NCI-H187 treated with DMSO at 0.1 percent for 48 hours (cell line): ENCODE measurements at regions not wholly inside any gene's neighbourhood (a gene's known extent, or its start where the extent isn't known, plus 50 kb on each side); places are given as distances from the start of the nearest gene placed in this dataset.
A peak's percentile ranks its signal among the peaks of the same experiment; 100 is the strongest.
"Not testable (repeated sequence)": the region's sequence is repeated elsewhere in the genome, so short reads cannot be mapped to it uniquely, and the experiment has no call there.

Source experiments
- DNase-seq: peaks from one replicate; lab custom pipeline; 2025; lab: John Stamatoyannopoulos, UW

DNA sequence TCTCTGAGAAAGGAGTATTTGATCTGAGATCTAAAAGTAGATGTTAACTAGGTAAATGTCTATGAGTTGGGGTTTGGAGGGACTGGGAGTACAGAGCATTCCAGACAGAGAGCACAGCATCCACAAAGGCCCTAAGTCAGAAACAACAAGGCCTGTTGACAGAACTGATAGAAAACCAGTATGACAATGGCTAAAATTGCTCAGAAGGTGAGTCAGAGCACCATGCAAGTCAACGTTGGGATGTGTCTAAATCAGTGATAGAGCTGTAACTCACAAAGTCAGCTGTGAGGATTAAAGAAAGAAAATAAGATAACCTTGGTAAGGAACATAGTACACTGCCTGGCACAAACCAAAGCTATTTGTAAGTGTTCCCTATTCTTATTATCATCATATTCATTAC is 124.0 kb downstream of the CETN3 start:
- no peak for DNase-seq

DNA sequence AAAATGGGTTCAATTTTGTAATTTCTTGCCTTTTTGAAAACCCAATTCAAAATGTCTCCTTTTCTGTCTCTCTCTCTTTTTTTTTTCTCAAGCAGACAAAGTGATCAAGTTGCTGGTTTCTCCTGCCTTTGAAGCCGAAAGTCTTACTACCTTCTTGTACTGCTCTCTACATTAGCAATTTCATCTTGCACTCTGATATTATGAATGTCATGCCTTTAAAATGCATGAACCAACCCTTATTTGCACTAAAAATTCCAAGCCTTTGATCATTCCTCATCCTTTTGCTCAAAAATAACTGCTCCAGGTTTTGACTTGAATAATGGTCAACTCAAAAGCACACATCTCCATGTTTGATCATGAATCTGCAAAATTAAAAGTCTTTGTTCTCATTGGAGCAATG is 125.2 kb downstream of the CETN3 start:
- DNase-seq: no peak

DNA sequence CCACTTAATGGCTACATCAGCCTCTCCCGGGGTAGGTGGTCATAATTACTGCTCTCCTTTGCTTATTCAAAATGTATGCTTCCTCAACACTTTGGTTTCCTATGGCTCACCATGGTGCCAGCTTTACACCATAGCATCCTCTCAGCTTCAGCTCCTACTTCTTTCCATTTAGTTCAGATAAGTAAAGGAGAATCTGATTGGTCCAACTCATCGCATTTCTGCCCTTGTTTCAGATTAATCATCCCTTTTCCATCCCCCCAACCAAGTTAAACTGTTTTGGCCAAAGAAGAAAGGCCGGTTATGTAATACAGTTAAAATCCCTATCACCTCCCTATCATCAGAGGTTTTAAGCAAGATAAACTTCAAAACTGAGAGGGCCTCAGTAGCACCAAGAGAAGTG is 130.5 kb downstream of the CETN3 start:
- DNase-seq: no peak

DNA sequence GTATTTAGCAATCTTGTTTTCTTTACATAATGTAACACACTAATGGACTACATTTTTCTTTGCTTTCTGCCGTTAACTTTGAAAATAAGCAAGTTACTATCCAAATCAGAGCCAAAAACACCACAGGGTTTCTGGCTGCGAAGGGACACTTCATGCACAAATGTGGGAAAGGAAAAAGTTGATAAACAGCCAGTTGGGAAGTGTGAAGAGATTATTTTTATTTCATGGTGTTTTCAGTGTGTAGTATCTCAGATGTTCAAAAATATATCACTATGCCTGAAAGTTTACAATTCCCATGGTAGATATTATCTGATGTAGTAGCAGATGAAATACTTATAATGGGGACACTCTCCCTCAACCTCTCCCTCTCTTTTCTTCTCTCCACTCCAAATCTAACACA is 135.3 kb downstream of the CETN3 start:
- no peak for DNase-seq

DNA sequence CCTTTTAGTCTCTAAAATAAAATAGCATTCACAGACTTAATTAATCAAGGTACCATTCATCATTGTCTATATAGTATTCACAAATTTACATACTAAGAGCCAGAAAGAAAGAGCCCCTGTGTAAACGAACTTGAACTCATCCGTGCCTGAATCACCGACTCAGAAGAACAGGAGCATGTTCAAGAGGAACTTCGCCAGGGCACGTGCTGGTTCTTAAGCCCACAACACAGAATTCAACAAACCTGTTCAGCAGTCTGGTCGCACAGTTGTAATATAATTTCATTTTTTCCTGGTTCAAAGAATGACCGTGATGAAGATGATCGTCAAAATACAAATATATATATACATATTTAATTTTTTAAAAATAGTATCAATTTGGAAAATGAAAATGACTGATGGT is 141.9 kb downstream of the CETN3 start:
- no peak for DNase-seq

DNA sequence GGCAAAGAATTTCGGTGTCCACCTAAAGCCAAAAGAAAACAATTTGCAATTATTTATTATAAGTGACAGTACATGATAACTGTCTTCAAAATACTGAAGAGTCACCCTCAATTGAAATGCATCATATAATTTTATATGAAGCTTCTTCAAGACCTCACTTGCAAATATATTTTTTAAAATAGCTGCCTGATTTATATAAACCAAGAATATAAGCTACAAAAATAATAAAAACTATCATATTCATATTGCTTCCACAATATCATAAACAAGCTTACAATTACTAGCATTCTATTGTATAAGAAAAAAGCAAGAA is 144.1 kb downstream of the CETN3 start:
- DNase-seq: no peak

DNA sequence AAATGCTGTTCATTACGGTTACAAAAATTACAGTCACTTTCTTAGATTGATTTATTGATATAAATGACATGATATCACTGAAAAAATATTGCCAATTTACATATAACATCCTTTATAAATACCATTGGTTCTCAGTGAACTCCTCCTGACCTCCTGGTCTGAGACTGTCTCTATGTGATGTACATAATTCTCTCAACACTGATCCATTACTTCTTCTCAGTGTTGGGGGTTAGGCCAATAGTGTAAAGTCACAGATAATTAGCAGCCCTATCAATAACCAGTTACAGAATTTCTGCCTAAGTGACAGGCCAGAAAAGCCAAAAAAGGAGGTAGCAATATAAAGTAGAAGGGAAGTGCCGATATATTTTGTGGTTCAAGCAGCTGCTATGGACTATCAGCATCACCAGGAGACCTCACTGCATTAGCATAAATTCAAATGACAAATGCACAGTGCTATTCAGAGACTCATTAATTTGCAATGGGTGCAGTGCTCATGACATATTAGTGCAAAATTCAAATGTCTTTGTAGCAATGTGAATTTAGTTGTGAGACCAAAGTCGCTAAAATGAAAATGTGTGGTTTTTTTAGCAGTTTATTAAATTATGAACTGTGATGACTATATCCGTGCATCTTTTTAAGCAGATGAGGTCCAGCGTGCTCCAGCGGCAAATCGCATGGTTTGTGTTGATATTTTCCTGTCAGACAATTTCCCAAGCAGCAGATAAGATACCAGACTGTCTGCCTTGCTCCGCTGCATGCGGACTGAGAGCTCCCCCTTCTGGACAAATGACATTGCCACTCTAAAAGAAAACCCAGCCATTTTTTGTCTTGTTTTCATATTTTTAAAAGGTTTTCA is 144.6 kb downstream of the CETN3 start:
- peak; percentile 36 for DNase-seq

DNA sequence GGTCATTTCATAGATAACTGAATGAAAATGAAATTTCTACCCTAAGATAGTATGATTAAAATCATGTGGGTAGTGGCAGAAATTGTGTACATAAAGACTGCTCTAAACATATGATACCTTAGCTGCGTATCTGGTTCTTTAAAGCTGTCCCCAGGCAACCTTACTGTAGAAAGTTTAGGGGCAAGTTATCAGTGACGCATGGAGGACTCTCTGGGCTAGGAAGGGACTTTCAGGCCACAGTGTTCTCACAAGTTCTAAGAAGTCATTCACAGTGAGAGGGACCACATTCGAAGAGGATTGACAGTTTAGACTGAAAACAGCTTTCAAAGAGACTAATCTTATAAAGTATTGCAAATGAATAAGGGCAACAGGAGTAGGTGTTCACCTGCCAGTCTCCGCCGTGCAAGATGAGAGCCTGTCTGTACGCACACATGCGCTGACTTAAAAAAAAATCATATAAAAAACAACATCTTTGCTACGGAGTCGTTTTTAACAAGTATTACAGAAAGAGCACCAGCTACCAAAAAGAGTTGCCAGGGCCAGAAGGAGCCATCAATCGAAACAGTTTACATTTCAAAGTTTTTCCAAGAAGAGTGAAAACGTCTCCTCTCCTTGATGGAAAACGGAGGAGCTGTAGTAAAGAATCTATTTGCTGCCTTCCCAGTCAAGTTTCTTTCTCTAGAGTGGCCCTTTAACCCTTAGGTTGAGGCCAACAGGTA is 146.3 kb downstream of the CETN3 start:
- DNase-seq: no peak

DNA sequence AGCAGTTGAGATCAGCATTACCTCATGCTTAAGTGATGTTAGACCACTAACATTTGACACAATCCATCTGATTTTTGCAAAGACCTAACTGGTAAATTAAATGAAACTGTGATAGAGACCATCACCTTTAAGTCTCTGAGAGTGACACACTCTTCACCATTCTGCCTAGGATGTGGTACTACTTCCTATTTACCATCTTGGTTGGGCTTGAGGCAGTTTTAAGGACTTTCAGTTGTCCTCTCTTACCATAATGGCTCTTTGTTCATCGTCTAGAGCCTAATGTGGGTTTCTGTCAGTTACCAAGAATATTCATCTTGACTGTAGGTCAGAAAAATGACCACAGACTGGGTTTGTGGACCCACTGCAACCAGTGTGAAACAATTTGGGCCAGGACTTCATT is 158.1 kb downstream of the CETN3 start:
- DNase-seq: no peak

DNA sequence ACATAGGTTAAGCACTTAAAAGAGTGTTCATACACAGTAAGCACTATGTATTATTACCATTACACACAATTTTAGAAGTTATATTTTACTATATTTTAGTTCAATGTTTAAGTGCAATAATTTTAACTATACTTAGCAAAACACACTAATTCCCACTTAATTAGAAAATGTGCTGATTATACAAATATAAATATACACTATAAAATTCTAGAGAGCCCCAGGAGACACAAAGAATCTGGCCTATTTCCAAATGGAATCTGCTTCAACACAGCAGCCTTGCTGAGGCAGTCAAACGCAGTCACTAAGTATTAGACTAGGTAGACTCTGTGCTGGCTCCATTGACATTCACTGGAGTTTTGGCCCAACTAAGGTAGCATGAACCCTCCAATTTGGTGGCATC is 160.9 kb downstream of the CETN3 start:
- DNase-seq: no peak

DNA sequence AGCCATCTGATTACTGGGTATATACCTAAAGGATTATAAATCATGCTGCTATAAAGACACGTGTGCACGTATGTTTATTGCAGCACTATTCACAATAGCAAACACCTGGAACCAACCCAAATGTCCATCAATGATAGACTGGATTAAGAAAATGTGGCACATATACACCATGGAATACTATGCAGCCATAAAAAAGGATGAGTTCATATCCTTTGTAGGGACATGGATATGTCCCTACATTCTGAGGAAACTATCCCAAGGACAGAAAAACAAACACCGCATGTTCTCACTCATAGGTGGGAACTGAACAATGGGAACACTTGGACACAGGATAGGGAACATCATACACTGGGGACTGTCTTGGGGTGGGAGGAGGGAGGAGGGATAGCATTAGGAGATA is 165.7 kb downstream of the CETN3 start:
- not testable (repeated sequence) for DNase-seq

DNA sequence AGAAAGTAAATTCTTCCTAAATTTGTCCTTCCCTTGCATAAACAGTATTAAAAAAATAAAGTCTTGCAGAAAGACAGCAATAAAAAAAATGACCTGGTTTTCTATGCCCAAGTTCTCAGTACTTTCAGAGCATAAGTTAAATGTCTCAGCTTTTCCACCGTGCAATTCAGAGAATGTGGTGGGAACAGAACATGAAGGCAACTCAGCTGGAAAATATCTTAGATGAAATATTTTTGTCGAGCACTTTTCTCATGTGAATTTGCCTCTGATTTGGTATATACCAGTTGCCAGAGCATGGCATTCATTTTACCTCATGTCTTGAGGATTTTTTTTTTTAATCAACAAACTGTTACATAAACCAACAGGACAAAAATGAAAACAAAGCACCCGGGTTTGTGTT is 176.1 kb downstream of the CETN3 start:
- no peak for DNase-seq

DNA sequence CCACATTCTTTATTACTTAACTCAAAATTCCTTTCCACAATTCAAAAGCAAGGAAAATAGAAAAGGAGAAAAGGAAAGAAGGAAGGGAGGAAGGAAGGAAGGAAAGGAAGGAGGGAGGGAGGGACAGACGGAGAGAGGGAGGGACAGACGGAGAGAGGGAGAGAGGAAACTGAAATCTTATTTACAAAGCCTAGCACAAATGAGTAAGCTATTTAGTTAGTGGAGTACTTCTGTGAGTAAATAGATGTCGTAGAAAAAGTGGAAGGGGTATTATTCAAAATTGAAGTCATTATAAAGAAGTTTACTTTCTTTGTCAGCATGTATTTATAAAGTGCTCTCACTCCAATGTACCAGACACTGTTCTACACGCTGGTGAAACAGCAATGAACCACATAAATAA is 177.9 kb downstream of the CETN3 start:
- no peak for DNase-seq

DNA sequence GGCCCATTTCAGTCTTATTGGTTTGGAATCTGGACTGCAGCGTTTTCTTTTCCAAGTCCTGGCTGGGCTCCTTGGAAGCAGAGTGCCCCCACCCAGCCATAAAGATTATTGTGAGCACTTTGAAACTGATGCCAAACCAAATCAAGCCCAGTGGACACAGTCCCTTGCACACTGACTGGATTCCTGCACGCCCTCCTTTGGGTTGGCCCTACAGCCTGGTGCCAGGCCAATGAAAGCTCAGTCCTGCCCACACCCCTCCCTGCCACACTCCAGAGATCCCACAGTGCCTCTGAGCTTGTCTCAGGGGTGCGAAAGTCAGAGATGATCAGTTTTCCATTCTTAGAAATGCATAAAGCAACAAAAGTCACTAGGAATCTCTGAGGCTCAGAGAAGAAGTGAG is 181.9 kb downstream of the CETN3 start:
- no peak for DNase-seq

DNA sequence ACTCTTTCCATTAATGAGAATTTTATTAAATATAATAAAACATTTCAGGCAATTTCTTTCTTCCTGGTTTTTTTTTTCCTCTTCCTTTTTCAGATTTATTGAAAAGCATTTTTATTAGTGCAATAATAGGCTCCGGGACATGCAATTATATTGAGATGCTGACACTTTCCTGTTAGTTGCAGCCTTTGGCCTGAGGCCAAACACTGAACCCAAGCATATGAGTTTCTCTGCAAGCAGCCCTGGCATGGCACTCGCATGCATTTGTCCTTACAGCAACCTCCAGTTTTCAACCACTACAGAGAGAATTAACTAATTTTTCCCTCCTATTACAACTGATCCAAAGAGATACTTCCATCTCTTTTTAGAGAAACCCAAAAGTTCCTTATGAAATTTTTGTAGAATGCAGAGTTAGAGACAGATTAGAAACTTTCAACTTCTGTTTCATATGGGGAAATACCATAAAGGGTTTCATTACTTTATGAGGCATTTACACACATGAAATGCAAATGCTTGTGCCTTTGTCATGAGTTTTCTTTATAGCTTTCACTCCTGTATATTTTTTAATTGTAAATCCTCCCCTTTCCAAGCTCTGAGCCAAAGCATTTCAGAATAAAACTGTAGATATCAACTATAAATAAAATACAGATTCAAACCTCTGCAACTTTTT is 183.0 kb downstream of the CETN3 start:
- no peak for DNase-seq

DNA sequence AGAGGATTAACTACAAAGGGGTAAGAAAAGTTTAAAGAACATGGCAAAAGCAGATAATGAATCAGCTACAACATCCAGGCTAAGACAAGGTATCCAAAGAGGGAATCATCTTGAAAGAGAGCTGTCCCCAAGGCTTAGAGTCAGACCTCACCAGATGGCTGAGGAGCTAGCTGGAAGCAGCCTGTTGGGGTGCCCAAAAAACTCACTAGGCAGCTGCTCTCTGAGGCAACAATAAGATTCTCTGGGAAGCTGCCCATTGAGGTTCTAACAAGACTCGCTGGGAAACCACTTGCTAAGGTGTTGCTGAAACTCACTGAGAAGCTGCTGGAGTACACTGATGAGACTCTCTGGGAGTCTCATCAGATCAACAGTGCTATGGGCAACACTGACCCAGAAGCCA is 185.2 kb downstream of the CETN3 start:
- no peak for DNase-seq

DNA sequence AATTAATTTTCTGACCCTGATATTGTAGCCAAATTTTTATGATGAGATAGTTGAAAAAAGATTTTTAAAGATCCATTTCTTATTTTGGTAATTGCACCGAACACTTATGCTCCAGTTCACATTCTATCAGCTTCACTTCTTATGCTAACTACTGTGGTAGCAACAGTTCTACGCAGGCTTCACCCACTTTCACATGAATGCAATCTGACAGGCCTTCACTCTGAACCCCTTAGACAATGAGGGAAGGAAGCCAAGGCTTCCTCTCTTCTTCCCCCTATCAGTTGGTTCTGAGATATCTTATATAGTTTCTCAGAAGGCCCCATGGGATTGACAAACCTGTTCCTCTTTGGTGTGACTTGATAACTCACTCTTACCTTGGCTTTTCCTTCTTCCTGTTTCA is 185.8 kb downstream of the CETN3 start:
- DNase-seq: no peak

DNA sequence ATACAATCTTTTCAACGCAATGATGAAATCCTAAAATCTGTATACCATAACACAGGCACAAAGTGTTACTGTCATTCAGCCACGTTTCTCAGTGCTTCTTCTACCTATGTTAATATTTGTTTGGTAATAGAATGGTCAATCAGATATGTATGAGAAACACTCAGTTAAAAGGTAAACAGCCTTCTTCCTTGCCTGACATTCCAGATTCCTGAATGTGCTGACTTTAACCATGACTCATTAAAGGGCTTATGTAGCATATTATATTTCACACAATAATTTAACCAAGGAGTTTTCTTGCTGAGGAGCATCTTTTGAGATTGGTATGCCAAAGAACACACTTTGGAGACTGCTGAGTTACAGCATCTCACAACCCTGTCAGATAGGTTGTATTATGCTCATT is 187.6 kb downstream of the CETN3 start:
- no peak for DNase-seq

DNA sequence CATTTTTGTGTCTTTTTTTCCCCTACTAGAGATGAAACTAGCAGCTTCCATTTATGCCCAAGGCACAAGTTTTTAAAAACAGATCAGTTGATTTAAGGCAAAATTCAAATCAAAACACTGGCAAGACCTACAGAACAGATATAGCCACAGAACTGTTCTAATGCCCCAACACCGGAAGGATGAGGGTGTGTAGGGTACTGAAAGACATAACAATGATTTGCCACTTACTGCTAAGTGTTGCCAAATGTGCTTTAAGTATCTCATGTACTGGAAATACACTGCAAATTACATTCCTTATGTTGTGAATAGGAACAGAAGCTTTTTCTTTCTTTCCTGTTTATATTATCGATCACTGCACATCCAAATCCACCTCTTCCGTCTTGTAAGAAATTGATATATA is 189.0 kb downstream of the CETN3 start:
- DNase-seq: no peak

DNA sequence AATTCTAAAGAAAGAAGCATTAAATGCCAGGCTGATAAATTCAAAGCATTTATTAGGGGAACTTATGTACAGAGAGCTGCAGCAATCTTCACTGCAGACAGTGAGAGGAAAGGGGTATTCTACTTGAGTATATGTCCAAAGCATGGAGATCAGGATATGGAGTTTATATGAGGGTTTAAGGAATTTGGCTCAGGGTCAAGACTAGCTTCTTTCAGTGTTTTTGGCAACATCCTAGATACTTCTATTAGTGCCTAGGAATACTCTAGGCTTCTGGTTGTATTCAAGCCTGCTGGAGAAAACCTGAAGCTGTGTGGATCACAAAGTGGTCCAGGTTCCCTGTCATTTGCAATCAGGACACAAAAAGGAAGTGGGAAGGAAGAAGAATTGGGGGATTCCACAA is 194.6 kb downstream of the CETN3 start:
- DNase-seq: no peak

DNA sequence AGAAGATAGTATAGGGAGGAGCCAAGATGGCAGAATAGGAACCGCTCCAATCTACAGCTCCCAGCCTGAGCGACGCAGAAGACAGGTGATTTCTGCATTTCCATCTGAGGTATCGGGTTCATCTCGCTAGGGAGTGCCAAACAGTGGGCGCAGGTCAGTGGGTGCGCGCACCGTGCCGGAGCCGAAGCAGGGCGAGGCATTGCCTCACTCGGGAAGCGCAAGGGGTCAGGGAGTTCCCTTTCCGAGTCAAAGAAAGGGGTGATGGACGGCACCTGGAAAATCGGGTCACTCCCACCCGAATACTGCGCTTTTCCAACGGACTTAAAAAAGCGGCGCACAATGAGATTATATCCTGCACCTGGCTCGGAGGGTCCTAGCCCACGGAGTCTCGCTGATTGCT is 201.2 kb downstream of the CETN3 start:
- not testable (repeated sequence) for DNase-seq

DNA sequence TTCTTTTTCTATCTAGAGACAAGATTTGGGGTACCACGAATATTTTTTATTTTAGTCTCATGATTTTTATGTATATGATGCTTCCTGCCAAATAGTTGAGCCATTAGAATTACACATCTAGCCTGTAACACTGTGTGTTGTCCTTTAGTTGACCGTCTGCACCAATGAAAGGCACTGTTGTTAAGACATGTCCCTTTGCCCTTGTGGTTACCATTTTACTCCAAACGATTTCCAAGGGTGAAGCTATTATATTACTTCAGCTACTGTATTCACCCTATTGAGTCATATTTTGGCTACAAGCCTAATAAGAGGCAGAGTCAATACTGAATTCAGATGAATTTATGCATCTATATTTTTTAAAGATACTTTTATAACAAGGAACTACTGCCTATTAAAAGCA is 207.6 kb downstream of the CETN3 start:
- no peak for DNase-seq

DNA sequence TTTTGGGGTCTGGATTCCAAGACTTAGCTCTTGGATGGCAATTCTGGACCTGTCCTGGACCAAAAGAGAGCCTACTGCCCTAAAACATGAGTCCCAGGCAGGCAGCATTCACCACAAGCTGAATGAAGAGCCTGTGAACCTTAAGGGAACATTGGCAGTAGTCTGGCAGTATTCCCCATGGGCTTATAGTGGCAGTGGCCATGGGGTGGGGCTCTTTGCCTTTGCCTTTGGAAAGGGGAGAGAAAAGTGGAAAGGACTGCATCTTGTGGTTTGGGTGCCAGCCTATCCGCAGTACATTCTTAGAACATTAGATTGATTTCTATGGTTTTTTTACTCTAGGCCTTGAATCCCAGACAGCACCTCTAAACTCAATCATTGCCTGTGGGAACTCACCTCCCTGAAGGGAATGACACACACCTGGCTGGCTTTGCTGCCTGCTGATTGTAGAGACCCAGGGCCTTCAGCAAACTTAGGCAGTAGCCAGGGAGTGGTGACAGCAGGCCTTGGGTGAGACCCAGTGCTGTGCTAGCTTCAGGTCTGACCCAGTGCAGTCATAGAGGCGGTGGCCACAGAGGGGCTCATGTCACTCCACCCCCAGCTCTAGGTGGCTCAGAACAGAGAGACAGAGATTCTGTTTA is 216.3 kb downstream of the CETN3 start:
- DNase-seq: no peak
